IMR-90 (cell line): ENCODE measurements at regions not wholly inside any gene's neighbourhood (a gene's known extent, or its start where the extent isn't known, plus 50 kb on each side); places are given as distances from the start of the nearest gene placed in this dataset.

Experiments
- CTCF ChIP-seq: conservative IDR thresholded peaks from 2 replicates; pipeline ENCODE4 v1.5.1; 2012; ENCODE audit warnings: mild to moderate bottlenecking, low read depth, low read length, improper control_type of control experiment
- MXI1 ChIP-seq: IDR thresholded peaks from 2 replicates; pipeline ENCODE4 v1.6.1; 2012; ENCODE audit warnings: low read depth, mild to moderate bottlenecking, low read length, moderate library complexity, borderline replicate concordance

GRCh38 chr16:50462793-50463507 is 85.2 kb upstream of the NKD1 start:
- TF ChIP-seq CTCF (no peak), MXI1 (no peak)
